ENCODE measurements at regions not wholly inside any gene's neighbourhood (a gene's known extent, or its start where the extent isn't known, plus 50 kb on each side); places are given as distances from the start of the nearest gene placed in this dataset.

- no peak for DNase-seq
These were observed 52.7 kb upstream of the ALK start for GRCh38 chr2:29974086-29974485.

- DNase-seq, result no peak
These were observed 55.9 kb upstream of the ALK start for GRCh38 chr2:29977284-29977683.

GRCh38 chr2:29981402-29981801, 60.0 kb upstream of the ALK start:
- no peak for DNase-seq

GRCh38 chr2:29983308-29983707, 61.9 kb upstream of the ALK start:
- no peak for DNase-seq

- no peak for DNase-seq
These were observed 65.8 kb upstream of the ALK start for GRCh38 chr2:29987146-29987545.

- DNase-seq, result no peak
These were observed 68.7 kb upstream of the ALK start for GRCh38 chr2:29990129-29990528.

- DNase-seq, result no peak
These were observed 69.7 kb upstream of the ALK start for GRCh38 chr2:29991086-29991485.

GRCh38 chr2:29995241-29995640, 73.9 kb upstream of the ALK start:
- no peak for DNase-seq

- DNase-seq, result no peak
These were observed 81.7 kb upstream of the ALK start for GRCh38 chr2:30003128-30003527.

GRCh38 chr2:30022444-30023071, 101.2 kb upstream of the ALK start:
- no peak for DNase-seq

- DNase-seq, result no peak
These were observed 102.9 kb upstream of the ALK start for GRCh38 chr2:30024281-30024680.

- DNase-seq, result no peak
These were observed 105.0 kb upstream of the ALK start for GRCh38 chr2:30026091-30027055.

GRCh38 chr2:30029804-30030203, 108.4 kb upstream of the ALK start:
- DNase-seq, result no peak

GRCh38 chr2:30030361-30030760, 109.0 kb upstream of the ALK start:
- no peak for DNase-seq

GRCh38 chr2:30031184-30031583, 109.8 kb upstream of the ALK start:
- DNase-seq, result no peak

GRCh38 chr2:30034052-30034775, 112.6 kb upstream of the YPEL5 start:
- no peak for DNase-seq

GRCh38 chr2:30037016-30037415, 109.8 kb upstream of the YPEL5 start:
- no peak for DNase-seq

GRCh38 chr2:30038419-30038818, 108.4 kb upstream of the YPEL5 start:
- no peak for DNase-seq

- DNase-seq, result no peak
These were observed 107.7 kb upstream of the YPEL5 start for GRCh38 chr2:30039101-30039500.

GRCh38 chr2:30040147-30040546, 106.7 kb upstream of the YPEL5 start:
- DNase-seq, result no peak

- no peak for DNase-seq
These were observed 104.9 kb upstream of the YPEL5 start for GRCh38 chr2:30041884-30042283.

- no peak for DNase-seq
These were observed 100.4 kb upstream of the YPEL5 start for GRCh38 chr2:30046396-30046795.

GRCh38 chr2:30046979-30047378, 99.8 kb upstream of the YPEL5 start:
- DNase-seq, result no peak

All from NCI-H446 treated with DMSO at 0.1 percent for 48 hours (cell line).